AML-193 (cell line): ENCODE measurements at regions not wholly inside any gene's neighbourhood (a gene's known extent, or its start where the extent isn't known, plus 50 kb on each side); places are given as distances from the start of the nearest gene placed in this dataset.
"Not testable (repeated sequence)": the region's sequence is repeated elsewhere in the genome, so short reads cannot be mapped to it uniquely, and the experiment has no call there.

Experiments
- DNase-seq, 2 experiments: peaks; one replicate each; lab custom pipeline; 2025; lab: John Stamatoyannopoulos, UW

DNA sequence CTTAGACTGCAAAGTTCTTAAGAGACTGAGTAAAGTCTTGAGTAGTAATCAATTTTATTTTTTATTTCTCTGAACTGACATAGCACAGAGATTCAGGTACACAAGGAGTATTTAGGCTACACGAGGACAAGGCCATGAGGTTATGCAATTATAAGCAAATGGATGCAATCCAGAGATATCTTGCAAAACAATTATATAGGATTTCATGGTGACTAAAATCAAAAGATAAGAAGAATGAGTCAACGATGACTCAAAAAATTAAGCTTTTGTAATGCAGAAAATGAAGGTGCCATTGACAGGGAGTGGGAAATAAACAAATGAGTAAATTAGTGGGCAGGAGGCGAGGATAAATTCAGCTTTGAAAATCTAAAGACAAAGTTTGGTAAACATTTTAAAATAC, 66.7 kb upstream of the MYO3A start:
- no peak for DNase-seq

GRCh38 chr10:25869067-25869591, 64.9 kb upstream of the MYO3A start:
- DNase-seq = no peak

GRCh38 chr10:25869609-25870008, 64.4 kb upstream of the MYO3A start:
- no peak for DNase-seq

DNA sequence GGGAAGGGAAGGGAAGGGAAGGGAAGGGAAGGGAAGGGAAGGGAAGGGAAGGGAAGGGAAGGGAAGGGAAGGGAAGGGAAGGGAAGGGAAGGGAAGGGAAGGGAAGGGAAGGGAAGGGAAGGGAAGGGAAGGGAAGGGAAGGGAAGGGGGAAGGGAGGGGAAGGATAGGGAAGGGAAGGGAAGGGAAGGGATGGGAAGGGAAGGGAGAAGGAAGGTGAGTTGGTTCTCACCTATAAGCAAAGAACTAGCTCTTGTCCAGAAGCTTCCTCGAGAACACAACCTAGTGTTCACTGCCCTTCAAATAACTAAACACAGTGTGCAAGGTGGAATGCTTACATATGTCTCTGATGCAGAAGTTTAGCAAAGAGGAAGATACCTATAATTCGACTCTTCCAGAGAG, 59.6 kb upstream of the MYO3A start:
- not testable (repeated sequence) for DNase-seq

DNA sequence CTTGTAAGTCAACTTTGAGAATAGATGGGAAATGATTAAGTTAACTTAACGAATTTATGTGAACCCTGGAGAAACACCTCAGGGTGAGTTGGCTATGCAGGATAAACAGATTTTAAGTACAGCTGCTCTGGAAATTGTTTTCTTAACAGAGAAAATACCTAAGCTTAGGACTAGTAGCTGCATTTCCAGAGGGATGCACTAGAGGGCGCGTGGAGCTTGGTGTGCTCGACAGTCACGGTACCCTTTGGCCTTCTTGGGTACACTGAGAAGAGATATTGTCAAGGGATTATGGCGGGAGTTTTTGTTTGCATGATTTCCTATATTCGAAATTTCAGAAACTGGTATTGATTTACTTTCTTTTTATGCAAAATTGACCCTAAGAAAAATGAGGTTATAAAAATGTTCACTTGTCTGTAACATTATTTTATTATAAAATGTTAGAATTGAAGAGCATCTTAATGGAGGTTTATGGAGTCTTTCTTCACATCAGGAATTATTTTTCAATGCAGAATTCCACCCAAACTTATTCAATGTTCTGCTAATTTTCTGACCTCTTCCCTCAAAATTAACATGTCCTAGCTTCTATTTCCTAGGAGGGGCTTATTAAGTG, 58.4 kb upstream of the MYO3A start:
- peak; percentile 54 to 57 for DNase-seq

DNA sequence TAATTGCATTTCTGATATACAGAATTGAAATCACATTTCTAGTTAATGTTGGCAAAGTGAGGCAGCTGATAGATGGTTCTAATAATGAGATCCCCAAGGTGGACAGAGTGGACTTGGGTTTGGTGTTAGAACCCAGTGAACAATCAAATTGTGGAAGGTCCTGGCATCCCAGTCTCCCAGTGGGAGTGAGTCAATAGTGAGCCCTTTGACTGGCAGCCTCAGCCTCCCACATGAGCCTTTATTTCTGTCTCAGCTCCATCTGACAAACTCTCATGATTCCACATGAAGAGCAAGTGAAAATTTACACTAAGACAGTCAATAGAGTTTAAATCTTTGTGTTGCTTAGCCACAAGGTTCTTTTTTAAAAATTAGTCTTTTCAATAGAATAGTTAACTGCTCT, 56.7 kb upstream of the MYO3A start:
- DNase-seq = no peak
